ENCODE measurements at regions not wholly inside any gene's neighbourhood (a gene's known extent, or its start where the extent isn't known, plus 50 kb on each side); places are given as distances from the start of the nearest gene placed in this dataset.

DNA sequence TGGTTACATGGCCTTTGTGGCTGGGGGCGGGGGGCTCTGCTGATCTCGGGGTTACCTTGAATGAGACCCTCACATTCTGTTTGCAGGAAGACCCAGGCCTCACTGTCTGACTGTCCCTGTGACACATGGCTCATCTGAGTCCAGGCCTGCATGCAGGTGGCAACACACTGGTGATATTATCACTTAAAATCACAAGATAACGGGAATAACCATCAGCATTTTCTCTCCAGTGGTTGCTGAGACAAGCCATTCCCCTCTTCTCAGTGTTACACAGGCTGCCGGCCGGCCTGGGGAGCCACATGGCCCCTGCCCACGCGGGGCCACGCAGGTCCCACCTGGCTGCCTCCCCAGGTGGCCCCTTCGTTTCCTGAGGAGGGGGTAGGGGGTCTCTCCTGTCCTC lies 197.6 kb downstream of the ENGASE start:
- FAIRE-seq (no peak), DNase-seq (ENCODE audit: insufficient read length, low spot score) (no peak)

DNA sequence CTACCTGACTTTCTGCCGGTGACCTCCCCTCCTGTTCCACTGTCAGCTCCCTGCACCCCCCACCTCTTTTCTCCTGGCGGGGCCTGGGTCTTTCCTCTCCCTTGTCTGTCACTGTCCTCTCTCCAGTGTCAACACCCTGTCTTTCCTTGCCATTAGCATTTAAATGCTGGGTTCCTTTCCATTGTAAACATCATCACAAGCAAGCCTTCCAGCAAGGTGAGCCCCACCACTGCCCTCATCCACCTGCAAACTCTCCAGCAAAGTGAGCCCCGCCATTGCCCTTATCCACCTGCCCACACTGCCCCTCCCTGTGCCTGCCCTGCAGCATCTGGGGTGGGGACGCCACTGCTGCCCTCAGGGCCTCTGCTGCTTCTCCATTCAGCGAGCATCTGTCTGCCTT lies 195.0 kb downstream of the ENGASE start:
- DNase-seq (ENCODE audit: insufficient read length, low spot score) = no peak
- no peak for FAIRE-seq

DNA sequence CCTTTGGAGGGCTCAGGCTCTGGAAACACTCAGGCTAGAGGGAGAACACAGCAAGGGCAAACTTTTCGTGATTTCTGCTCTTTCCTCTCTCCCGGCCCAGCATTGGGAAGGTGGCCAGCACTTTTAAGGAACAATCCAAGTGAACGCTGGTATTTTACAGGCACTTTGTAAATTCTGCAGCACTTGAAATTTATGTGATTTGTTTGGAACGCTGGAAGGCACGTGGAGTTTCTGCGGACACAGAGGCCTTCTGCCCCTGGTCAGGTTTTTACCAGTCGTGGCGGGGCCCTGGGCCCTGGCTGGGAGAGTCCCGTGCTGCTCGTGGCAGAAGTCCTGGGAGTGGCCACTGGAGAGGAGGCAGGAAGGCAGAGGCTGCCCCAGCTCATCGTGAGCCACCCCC lies 188.6 kb downstream of the ENGASE start:
- FAIRE-seq (no peak), DNase-seq (ENCODE audit: insufficient read length, low spot score) (no peak)

DNA sequence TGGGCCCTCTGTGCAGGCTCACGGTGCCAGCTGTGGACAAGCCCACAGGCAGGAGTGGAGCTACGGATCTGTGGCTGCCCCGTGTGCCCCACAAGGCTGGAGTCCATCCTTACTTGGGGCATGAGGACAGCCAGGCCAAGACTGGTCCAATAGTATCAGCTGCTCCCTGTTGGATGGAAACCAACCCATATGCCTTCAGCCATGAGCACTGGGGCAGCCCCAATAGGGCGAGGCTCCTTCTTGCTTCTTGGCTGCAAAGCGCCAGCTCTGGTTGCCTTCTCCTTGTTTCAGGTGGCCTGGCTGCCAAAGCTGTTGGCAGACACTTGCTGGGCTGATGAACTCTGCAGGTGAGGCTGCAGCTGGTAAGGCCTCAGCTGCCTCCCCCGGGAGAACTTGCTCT lies 188.0 kb downstream of the ENGASE start:
- FAIRE-seq = no peak
- DNase-seq (ENCODE audit: insufficient read length, low spot score) = no peak

DNA sequence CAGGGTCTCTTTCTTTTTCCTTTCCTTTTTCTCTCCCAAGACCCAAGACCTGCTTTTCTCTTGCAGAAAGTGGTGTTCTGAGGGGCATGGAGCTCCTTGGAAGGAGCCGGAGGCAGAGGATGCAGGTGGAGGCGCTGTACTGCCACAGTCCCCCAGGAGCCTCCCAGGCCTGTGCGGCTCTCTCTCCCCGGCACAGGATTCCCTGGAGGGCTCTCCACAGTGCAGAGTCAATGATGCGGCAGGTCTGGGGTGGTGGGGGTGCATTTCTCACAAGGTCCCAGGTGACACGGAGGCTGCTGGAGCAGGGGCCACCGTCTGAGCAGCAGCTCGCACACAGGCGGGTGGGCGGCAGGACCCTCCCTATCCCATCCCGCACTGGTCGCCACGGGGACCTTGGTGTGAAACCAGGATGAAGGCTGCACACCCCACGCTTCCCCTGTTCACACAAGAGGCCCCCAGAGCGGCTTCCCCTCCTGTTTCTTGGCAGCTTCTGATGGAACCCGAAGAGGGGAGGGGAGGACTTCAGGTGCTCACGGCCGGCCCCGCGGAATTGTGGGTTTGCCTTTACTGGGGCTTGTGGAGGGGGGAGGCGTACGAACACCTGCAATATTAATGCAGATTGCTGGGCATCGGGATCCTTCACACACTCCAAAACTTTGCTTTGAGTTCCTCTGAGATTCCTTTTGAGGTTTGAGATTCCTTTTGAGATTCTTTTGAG lies 186.9 kb downstream of the ENGASE start:
- FAIRE-seq (no peak), DNase-seq (ENCODE audit: insufficient read length, low spot score) (no peak)

GRCh38 chr17:79258843-79259242 lies 184.2 kb downstream of the ENGASE start:
- no peak for DNase-seq (ENCODE audit: insufficient read length, low spot score)
- no peak for FAIRE-seq

- no peak for DNase-seq (ENCODE audit: insufficient read length, low spot score)
- FAIRE-seq = no peak
Measured at GRCh38 chr17:79258041-79258440, 183.4 kb downstream of the ENGASE start.

GRCh38 chr17:79255926-79256585 lies 181.4 kb downstream of the ENGASE start:
- no peak for FAIRE-seq
- DNase-seq (ENCODE audit: insufficient read length, low spot score) = no peak

DNA sequence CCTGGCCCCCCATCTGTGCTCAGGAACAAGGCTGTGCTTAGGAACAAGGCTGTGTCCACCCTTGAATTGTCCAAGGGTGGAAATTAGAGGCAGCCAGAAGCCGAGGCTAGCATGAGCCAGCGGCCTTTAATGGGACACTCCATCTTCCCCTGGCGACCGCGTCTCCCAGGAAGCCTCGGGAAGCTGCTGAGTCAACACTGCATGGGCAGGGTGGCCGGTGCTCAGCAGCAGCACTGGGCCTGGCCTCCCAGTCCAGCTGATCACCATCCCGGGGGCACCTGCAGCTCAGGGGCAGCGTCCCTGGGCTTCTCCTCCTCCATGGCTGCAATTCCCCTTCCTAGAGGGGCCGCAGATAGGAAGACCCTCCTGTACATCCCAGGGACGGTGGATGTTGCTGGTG lies 180.8 kb downstream of the ENGASE start:
- no peak for DNase-seq (ENCODE audit: insufficient read length, low spot score)
- FAIRE-seq = no peak

DNA sequence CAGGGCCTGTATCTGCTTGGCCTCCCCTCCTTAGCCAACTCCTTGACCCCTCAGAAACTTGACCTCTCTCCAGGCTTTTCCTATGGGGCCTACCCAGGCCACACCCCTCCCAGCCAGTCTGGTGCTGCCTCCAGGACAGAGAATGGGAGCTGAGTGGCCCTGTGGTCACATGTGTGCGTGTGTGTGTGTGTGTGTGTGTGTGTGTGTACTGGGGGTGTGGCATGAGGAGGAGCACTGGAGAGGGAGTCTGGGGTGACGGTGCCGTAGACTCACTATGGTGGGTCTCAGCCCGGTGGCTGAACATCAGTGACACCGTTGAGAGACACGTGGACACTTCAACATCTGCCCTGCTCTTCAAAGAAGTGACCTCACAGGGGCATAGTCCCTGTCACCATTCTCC lies 180.4 kb downstream of the ENGASE start:
- FAIRE-seq = no peak
- DNase-seq (ENCODE audit: insufficient read length, low spot score) = no peak

DNA sequence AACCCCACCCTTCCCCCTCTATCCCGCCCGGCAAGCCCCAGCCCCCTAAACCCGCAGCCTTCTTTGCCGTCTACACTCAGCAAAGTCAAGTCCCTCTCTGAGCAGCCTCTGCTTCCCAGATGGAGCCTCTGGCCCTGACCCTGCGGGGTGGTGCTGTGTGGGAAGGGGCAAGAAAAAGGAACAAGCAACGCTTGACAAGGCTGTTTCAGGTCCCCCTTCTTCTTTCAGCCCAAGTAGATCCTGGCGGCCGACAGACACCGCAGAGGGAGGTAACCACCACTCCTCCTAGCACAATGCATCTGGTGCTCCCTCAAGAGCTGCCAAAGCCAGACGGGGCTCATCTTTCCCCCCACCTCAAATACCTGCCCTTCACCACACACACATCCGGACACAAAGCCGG lies 178.3 kb downstream of the ENGASE start:
- no peak for DNase-seq (ENCODE audit: insufficient read length, low spot score)

DNA sequence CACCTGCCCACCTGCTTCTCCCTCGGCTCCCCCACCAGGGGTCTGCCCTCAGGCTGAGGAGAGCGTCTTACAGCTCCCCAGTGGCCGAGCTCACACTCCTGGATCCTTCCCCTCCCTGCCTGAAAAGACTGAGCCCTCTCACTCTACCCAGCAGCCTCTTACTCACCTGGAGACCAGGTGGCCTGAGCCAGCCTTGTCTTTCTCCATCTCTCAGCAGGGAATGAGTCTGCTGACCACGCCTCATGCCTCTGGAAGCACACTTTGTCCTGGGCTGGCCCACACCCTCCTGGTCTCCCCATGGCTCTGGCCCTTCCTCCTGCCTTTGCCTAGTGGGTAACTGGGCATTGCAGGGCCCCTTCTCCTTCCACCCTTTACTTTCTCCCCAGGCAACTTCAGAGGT lies 177.2 kb downstream of the ENGASE start:
- DNase-seq (ENCODE audit: insufficient read length, low spot score) (no peak), FAIRE-seq (no peak)

More for the DNA sequence above, 178.3 kb downstream of the ENGASE start:
- FAIRE-seq = no peak

- FAIRE-seq = no peak
Measured at GRCh38 chr17:79249929-79250521, 175.4 kb downstream of the ENGASE start.

GRCh38 chr17:79248843-79249493 lies 174.3 kb downstream of the ENGASE start:
- DNase-seq (ENCODE audit: insufficient read length, low spot score) (no peak), FAIRE-seq (no peak)

More at GRCh38 chr17:79249929-79250521, 175.4 kb downstream of the ENGASE start:
- no peak for DNase-seq (ENCODE audit: insufficient read length, low spot score)

- no peak for DNase-seq (ENCODE audit: insufficient read length, low spot score)
- no peak for FAIRE-seq
Measured at GRCh38 chr17:79246225-79247190, 171.9 kb downstream of the ENGASE start.

DNA sequence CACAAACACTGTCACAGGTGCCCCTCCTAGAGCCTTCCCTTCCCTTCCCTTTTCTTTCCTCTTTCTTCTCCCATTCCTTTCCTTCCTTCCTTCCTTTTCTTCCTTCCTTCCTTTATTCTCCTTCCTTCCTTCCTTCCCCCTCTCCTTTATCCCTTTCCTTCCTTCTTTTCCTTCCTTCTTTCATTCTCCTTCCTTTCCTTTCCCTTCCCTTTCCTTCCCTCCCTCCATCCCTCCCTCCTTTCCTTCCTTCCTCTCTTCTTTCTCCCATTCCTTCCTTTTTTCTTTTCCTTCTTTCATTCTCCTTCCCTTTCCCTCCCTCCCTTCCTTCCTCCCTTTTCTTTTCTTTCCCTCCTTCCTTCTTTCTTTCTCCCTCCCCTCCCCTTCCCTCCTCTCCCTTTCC lies 170.0 kb downstream of the ENGASE start:
- FAIRE-seq = no peak
- no peak for DNase-seq (ENCODE audit: insufficient read length, low spot score)

- DNase-seq (ENCODE audit: insufficient read length, low spot score) = no peak
- FAIRE-seq = no peak
Measured at GRCh38 chr17:79243996-79244395, 169.4 kb downstream of the ENGASE start.

DNA sequence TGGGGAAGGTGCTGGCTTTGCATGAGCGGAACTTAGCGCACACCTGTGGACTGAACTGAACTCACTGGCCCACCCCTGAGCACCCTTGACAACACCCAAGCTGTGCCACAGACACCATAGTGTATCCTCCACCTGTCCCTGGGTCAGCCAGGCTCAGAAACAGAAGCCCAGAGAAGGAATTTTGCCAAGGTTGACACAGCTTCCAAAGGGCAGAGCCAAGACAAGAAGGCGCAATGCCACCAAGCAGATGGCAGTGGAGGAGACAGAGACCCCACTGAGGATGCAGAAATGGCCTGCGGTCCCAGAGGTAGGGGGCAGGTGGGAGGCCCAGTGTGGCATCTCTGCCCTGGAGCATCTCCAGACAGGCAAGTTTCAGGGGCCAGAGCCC lies 169.0 kb downstream of the ENGASE start:
- no peak for FAIRE-seq
- no peak for DNase-seq (ENCODE audit: insufficient read length, low spot score)

DNA sequence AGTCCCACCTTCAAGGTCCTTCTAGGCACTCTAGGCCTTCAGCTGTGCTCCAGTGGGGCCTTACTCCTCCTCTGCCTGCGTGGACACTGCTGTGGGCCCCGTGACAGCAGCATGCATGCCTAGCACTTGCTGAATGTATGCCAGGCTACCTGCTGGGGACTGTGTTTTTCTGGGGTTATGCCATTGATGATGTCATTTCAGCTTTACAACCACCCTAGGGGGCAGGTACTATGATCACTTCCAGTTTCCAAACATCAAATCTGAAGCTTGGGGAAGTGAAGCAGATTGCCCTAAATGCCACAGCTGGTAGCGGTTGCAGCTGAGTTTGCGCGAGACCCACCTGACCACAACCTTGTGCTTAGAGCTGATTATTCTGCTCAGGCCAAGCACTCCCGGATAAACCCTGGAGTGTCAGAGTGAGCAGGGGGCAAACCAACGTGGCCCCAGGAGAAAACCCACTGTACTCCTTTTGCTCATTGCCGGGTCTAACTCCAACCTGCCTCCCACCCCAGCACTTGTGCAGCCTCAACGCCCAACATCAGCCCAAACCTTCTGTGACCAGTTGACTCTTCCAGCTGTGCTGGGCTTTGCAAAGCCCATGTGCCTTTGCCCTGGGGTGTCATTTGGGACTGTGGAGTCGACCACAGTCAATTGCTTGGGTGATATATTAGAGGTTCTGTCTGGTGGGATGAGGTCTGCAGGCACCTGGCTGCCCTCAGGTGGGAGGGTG lies 168.4 kb downstream of the ENGASE start:
- DNase-seq (ENCODE audit: insufficient read length, low spot score) = no peak
- FAIRE-seq = no peak

DNA sequence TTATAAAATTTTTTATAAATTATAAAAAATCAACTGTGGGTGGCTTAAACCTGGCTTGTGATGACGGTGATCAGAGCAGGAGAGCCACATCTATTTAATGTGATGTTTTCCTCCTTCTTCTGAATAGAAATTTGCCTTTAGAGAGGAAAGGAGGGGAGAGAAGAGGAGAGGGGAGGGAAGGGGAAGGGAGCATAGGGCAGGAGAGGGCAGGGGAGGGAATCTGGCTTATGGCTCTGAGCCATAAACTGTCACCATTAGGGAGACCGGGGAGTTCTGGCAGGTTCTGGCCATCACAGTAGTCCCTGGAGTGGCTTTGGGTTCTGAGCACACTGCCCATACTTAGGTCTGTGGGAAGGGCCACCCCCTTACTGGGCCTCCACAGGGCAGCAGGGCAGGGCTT lies 167.8 kb downstream of the ENGASE start:
- DNase-seq (ENCODE audit: insufficient read length, low spot score) (no peak), FAIRE-seq (no peak)

Data from GM19239 (cell line).